ENCODE measurements at regions not wholly inside any gene's neighbourhood (a gene's known extent, or its start where the extent isn't known, plus 50 kb on each side); places are given as distances from the start of the nearest gene placed in this dataset.

- TF ChIP-seq, protein P1, sequence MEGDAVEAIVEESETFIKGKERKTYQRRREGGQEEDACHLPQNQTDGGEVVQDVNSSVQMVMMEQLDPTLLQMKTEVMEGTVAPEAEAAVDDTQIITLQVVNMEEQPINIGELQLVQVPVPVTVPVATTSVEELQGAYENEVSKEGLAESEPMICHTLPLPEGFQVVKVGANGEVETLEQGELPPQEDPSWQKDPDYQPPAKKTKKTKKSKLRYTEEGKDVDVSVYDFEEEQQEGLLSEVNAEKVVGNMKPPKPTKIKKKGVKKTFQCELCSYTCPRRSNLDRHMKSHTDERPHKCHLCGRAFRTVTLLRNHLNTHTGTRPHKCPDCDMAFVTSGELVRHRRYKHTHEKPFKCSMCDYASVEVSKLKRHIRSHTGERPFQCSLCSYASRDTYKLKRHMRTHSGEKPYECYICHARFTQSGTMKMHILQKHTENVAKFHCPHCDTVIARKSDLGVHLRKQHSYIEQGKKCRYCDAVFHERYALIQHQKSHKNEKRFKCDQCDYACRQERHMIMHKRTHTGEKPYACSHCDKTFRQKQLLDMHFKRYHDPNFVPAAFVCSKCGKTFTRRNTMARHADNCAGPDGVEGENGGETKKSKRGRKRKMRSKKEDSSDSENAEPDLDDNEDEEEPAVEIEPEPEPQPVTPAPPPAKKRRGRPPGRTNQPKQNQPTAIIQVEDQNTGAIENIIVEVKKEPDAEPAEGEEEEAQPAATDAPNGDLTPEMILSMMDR (IDR thresholded peaks at IDR 0.05) = no peak
- no peak for TF ChIP-seq POLR2A (IDR thresholded peaks at IDR 0.05)
Observed at GRCh38 chr1:34441259-34442069, 264.8 kb downstream of the C1orf94 start.

All from lower leg skin (tissue), 3 donors.